Stimulated activated CD4-positive, alpha-beta T cell treated with anti-CD3 and anti-CD28 coated beads, Interleukin-2, amount 100 ng/mL, for 4 hours (primary cell): ENCODE measurements at regions not wholly inside any gene's neighbourhood (a gene's known extent, or its start where the extent isn't known, plus 50 kb on each side); places are given as distances from the start of the nearest gene placed in this dataset.
"Not testable (repeated sequence)": the region's sequence is repeated elsewhere in the genome, so short reads cannot be mapped to it uniquely, and the experiment has no call there.

Experiments used
- DNase-seq: peaks from one replicate; pipeline ENCODE4 v3.0.0-alpha.2; 2020; ENCODE audit warnings: low read depth

DNA sequence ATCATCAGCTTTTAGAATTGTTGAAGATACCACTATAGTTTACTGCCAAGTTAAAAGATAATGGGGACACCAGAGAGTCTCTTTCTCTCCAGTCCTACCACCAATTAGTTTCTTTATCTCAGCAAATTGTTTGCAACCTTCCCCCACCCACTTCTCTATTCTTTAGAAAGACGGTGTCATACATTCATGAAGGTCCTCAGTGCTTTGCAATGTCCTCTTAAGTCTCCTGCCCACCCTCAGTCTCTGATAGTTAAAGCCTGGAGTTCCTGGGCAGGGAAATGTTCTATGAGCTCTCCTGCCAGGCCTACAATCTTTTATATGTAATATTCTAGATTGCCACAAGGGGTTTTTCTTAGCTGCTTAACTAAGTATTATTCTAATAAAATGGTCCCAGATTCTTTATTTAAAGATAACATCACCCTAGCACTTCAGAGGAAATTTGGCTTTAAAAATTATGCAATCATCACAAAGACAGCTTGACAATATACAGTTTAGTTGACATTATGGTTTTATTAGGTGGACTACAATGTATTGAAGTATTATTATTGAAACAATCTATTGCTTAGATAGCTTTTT lies 509.2 kb downstream of the CSNK1G3 start:
- no peak for DNase-seq

DNA sequence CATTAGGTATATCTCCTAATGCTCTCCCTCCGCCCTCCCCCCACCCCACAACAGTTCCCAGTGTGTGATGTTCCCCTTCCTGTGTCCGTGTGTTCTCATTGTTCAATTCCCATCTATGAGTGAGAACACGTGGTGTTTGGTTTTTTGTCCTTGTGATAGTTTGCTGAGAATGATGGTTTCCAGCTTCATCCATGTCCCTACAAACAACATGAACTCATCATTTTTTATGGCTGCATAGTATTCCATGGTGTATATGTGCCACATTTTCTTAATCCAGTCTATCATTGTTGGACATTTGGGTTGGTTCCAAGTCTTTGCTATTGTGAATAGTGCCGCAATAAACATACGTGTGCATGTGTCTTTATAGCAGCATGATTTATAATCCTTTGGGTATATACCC lies 505.3 kb downstream of the CSNK1G3 start:
- DNase-seq: not testable (repeated sequence)

DNA sequence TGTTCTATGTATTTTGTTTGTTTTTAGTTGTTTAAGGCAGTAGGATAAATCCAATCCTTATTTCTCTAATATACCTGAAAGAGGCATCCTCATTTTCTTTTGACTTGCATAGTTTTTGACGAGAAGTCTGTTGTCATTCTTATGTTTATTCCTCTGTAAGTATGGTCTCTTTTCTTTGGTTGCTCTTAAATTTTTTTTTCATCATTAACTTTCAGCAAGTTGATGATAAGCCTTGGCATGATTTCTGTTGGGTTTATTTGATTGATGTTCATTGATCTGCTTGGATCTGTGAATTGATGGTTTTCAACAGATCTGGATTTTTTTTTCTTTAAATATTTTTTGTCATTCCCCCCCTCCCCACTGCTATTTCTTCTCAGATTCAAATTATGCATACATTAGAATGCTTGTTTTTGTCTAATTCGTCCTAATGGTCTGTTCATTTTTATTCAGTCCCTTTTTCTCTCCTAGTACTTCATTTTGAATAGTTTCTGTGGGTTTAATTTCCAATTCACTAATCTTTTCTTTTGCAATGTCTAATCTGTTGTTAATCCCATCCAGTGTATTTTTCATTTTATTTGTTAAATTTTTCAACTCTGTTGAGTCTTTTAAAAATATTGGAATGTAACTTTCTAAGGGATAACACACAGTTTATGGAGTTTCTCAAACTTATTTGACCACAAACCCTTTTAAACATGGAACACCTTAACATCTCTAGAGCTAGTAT lies 495.9 kb downstream of the CSNK1G3 start:
- no peak for DNase-seq

DNA sequence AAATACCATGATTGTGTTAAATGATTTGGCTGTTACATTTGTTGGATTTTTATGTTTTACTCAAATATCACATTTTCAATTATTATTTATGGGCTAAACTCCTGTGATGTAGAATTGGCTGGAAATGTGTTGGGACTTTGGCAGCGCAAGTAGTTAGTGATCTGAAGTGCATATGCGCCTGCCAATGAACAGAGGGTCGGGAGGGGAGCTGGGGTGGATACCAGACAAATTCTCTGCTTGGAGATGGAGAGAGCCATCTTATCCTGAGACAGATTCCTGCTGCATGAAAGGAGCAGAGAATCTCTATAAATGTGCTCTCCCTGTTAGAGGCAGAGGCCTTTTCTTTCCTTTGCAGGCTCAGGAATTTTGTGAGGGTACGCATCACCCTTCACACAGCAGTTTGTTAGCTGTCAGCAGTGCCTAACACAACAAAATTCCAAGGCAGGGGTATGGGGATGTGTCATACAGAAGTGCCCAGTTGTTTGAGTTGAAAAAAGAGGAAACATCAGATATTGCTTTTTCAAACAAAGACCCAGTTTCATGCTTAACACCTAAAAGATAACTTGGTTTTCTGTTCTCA lies 489.1 kb downstream of the CSNK1G3 start:
- no peak for DNase-seq

DNA sequence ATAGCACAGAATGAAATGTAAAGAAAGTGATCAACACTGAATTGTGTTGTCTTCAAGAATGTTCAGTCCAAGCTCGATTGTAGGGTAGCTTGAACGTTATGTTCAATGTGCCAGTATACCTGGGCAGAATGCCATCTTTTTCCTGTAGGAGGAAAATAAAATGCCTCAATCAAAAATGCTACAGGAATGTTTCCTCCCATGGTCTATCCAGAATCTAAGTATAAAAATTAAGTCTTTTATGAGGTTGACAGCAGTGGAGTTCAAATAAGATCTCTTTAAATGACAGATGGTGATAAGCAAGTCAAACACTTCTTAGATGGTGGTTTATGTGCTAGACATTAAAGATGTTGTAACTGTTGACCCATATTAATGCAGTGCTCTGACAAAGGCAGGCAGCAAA lies 488.6 kb downstream of the CSNK1G3 start:
- no peak for DNase-seq

DNA sequence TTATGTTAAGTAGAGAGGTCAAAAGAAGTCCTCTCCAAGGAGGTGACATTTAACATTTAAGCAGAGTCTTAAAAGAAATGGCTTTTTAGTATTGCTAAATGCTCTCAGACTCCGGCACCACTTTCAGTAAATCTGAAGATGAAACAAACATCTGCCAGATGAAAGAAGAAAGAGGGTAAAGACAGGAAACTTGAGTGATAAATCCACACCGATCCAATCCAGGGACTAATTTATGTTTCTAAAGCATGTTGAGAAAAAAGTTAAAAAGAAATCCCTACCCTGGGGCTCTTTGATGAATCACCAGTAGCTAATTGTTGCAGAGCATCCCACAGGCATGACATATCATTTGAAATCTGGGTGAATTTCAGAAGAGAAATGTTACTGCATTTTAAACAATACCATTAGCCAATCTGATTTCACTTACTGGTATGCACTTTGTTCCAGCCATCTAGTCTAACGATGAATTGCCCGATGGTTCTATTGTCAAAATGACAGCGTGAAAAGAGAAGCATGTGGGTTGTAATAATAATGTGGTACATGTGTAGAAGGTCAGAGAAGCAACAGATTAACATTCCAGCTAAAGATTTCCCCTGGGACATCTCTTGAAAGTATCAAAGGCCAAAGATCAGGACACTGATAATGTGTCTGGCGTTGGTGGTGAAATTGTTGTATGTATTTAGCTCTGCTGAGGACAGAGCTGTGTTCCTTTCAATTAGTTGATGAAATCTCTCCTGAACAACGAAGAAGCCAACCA lies 485.7 kb downstream of the CSNK1G3 start:
- no peak for DNase-seq

DNA sequence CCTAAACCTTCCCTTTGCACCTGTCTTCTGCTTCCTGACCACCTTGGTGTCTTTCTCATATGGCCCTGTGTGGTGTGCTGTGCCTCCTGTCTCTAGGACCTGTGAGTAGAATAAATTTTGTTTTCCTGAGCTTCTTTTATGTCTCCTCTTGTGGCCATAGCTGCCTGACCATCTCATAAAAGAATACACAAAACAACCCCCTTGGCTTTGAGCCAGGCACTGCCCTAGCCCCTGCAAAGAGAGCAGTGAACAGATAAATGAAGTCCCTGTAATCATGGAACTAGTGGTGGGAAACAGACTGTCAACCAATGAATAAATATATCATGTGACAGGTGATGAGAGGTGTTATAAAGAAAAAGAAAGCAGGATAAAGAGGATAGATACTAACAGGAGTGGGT lies 485.1 kb downstream of the CSNK1G3 start:
- DNase-seq: no peak

DNA sequence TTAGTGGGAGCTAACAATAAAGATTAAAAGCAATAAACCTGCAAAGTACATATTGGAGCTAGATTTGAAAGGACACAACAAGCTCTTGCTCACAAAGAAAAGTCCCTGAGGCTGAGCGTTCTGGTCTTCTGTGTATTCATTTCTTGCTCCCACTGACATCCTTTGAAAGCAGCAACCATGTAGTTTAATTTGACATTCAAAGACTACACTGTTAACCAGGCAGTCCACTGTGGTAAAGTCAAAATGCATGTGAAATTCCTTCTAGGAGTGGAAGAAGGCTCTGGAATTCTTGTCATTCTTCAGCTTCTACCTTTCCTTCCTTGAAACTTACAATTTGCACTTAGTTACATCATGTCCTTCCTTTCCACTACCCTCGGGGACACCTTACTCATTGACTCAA lies 480.7 kb downstream of the CSNK1G3 start:
- DNase-seq: no peak

DNA sequence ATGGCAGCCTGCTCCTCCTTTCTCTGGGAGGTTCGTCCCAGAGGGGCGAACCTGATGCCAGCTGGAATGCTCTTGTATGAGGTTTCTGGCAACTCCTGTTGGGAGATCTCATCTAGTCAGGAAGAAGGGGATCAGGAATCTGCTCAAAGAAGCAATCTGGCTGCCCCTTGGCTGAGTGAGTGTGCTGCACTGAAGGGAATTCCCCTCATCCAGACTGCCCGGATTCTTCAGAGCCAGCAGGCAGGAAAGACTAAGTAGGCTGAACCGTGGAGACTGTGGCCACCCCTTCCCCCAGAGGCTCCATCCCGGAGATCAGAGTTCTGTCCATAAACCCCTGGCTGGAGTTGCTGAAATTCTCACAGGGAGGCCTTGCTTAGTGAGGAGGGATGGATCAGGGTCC lies 476.0 kb downstream of the CSNK1G3 start:
- no peak for DNase-seq

DNA sequence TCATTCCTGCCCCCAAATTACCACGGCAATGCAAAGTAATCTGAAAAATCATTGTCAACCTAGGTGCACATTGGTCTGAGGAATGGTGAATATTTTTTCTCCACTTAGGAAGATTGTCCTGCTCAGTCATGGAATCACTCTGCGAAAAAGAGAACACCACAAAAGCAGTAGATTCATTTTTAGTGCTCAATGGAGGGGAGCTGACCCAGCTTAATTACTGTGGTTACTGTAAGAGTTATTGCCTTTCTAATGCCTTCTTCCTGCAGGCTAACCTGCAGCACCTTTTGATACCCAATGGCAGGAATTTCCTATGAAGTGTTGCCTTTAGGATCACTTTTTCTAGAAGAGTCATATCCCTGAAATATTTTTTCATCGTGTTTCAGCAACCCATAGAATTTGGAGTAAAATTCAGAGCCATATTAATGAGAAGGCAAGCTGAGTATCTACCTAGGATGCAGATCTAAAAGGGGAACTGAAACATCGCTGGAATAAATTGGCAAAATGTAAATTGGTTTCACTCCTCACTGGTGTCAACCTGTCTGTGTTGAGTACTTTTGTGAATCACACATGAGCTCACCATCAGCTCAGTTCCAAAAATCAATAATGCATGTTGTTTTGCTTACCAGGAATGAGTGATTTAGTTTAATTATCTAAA lies 464.5 kb downstream of the CSNK1G3 start:
- DNase-seq: no peak

DNA sequence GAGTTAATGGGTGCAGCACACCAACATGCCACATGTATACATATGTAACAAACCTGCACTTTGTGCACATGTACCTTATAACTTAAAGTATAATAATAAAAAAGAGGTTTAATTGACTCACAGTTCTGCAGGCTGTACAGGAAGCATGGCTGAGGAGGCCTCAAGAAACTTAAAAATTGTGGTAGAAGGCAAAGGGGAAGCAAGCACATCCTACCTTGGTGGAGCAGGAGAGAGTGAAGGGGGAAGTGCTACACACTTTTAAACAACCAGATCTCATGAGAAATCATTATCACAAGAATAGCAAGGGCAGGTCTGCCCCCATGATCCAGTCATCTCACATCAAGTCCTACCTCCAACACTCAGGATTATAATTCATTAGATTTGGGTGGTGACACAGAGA lies 463.5 kb downstream of the CSNK1G3 start:
- not testable (repeated sequence) for DNase-seq

DNA sequence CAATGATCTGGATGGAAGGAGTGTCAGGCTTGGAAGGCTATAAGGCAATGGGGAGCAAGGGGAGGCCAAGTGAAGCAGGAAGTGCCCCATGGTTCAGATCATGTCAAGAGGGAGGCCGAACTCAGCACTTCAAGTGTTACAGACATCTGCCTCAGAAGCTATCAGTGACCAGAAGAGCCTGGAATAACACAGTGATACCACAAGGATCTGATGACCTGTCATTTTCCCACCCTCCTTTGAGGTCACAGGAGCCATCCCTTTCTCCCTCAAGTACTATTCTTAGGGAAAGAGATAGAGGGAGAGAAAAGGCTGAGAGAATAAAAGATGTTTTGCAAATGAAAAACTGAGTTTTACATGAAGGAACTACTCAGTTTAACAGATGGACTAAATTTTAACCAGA lies 454.8 kb downstream of the CSNK1G3 start:
- no peak for DNase-seq

DNA sequence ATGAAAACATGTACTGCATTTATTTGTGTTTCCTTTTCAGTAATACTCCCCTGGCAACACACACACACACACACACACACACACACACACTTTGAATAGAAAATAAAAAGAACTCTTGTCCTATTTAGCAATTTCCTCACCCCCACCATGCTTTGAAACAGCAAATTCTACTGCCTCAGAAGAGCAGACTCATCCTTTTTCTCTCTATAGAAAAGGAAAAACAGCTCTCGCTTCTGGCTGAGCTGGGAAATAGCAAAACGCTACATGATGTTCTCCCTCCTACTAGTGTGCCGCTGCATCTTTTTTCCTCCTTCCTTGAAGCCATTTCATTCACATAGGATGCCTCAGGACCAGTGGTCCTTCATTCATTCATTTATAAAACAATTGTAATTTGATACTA lies 453.6 kb downstream of the CSNK1G3 start:
- DNase-seq: no peak

DNA sequence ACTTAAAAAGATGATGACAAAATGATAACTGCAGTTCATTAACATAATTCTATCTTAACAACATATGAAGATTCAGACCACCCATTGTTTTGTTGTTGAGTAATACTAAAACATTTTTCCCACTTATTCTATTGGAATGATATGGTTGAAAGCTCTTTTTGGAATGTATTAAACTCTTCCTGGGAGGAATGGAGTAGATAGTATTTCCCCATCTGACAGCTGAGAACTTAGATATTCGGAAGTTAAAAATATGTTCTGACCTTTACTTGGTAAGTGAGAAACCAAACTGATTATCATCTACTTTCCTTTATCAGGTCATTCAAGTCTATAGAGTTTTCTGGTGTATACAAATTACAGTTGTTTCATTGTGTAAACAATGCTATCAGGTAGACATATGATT lies 452.9 kb downstream of the CSNK1G3 start:
- DNase-seq: no peak

DNA sequence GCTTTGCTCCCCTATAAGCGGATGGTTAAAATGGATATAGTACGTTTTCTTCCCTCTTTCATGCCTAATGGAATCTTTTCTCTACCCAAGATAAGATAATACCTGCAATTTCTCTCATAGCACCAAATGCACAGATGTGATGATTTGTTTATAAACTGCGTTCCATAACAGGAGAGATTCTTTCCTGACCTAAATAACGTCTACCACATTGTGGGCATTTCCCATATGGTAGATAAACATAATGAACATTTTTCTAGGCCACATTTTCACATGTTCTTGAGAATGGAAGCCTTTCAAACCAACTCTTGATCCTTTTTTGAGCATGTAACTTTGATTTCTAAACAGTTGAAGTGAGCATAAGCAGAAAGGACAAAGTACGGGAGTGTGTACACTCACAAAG lies 448.5 kb downstream of the CSNK1G3 start:
- DNase-seq: no peak

DNA sequence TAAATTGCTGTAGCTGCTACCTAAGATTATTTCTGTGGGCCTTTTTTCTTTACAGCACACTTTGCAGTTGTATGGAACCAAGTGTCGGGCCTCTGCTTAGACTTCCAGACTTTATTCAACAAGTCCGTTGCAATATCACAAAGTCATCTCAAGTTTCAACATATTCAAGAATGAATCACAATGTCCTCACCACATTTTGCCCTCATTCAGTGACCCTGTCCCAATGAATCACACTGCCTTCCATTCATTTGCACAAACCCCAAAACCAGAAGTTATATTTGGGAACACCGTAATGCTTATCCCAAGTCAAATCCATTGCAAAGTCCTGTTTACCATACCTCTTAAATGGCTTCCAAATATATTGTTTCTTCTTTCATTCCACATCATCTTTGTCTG lies 439.6 kb downstream of the CSNK1G3 start:
- no peak for DNase-seq

DNA sequence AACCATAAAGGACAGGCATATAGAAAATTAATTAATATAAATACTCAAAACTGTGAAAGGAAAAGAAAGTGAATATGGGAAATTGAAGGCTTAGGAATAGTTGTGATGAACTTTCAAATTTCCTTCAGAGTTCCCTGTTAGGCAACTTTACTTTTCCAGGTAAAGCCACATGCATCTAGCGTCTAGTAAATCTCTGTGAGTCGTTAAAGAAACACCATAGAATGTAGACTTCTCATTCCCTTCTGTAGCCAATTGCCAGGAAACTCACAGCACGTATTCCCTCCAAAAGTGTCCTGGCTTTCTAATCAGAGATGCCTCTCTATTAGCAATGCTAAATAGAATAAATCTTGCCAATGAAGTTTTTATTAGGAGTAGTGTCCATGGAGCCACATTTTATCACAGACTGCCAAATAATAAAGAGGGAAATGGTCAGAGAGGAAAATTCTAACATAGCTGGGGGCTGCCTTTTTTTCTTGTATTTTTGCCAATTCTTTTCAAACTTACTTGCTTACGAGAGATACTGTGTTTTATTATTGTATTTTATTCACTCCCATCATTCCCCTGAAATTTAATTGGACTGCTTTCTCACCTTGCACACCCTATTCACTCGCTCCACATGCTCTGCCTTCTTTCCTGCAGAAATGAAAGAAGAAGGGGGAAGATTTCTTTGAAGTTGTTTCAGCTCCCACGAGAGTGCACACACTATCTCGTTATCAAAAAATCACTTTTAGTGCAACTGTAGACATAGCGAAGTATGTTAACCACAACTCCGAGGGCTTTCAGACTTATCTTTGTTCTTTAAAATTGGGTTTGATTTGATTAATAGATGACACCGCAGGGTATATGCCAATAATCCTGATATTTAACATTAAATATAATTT lies 439.0 kb downstream of the CSNK1G3 start:
- no peak for DNase-seq

DNA sequence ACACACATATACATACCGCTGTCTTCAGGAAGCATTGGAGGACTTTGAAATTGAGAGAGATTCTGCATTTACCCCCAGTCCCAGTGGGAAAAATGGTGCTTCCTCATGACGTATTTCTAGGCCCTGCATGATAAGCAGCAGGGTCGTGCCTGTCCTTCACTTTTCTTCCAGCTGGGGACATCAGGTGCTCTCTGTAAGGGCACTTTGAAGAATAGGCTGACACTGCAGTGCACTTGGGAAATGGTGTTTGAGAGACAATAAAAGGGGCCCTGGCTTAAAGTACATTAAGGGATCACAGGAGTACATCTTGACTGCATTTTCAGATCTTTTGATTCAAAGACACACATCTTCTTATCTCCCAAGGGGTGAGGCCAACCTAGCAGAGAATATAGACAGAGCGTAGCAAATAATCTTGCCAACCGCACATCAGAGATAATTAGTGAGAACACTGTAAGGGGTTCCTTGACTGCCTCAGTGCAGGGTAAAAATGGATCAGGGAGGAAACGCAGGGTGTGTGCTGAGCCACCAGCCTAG lies 437.9 kb downstream of the CSNK1G3 start:
- no peak for DNase-seq

DNA sequence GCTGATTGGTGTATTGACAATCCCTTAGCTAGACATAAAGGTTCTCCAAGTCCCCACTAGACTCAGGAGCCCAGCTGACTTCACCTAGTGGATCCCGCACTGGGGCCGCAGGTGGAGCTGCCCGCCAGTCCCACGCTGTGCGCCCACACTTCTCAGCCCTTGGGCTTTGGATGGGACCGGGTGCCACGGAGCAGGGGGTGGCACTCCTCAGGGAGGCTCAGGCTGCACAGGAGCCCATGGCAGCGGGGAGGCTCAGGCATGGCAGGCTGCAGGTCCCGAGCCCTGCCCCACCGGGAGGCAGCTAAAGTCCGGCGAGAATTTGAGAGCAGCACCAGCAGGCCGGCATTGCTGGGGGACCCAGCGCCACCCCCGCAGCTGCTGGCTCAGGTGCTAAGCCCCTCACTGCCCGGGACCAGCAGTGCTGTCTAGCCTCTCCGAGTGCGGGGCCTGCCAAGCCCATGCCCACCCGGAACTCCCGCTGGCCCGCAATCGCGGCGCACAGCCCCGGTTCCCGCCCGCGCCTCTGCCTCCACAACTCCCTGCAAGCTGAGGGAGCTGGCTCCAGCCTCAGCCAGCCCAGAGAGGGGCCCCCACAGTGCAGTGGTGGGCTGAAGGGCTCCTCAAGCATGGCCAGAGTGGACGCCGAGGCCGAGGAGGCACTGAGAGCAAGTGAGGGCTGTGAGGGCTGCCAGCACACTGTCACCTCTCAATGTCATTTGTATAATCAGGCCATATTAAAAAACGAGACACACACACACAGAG lies 437.2 kb downstream of the CSNK1G3 start:
- no peak for DNase-seq

DNA sequence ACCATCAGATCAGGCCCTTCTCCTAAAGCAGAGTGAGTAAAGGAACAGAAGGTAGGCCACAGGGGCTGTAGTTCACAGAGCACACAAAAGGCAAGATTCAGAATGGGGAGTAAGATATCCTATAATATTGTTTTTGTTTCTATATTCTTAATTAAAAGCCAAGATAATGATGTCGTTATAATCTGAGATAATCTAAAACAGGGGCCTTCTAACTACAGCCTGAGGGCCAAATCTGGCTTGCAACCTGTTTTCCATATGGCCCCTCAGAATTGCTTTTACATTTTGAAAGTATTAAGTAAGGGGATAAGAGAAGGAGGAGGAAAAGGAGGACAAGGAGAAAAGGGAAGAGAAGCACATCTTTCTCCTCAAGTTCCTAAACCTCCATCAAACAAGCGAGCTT lies 435.8 kb downstream of the CSNK1G3 start:
- no peak for DNase-seq

DNA sequence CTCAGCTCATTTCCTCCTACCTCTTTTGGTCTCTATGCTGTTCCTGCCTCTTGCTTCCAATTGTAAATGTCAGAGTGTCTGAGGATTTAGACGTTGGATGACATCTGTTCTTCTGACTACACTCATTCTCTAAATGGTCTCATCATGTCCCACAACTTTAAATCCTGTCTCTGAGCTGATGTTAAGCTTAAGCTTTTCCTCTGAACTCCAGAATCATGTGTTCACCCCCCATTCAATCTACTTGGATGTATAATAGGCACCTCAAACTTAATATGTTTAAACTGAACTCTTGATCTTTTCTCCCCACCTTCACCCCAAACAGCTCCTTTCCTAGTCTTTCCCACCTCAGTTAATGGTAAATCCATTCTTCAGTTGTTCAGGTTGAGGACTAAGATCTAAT lies 433.6 kb downstream of the CSNK1G3 start:
- DNase-seq: no peak
